T-helper 2 cell (primary cell): ENCODE measurements at regions not wholly inside any gene's neighbourhood (a gene's known extent, or its start where the extent isn't known, plus 50 kb on each side); places are given as distances from the start of the nearest gene placed in this dataset.

Experiments used
- DNase-seq, 5 experiments: peaks; one replicate each; pipeline versions ENCODE4 v3.0.0 to v3.0.0-alpha.2; 2012 to 2022

DNA sequence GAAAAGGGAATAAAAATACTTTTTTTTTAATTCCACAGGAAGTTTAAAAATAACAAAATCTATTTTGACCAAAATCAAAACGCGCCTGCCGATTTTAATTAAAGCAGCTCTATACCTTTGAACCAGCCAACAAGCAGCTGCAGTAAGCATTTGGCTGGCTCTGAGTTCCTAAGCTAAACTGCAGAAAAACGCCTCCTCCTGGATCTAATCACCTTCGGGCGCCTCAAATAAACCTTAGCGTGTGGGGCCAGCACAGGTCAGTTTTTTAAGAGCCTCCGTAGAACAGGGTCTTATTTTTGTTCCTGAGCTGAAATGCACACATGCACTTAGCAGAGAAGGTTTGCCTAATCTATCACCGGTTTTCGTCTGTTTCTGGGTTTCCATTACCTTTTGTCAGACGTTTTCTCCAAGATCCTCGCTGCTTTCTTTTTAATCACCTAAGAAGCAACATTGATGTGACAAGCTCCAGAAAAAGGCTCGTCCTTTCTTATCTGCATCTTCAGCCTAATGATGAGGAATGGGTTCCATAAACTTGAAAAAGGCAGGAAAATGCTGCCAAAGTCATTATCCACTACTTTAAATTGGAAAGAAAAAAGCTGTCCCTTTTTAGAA, 64.7 kb upstream of the HNRNPA3 start:
- no peak for DNase-seq

DNA sequence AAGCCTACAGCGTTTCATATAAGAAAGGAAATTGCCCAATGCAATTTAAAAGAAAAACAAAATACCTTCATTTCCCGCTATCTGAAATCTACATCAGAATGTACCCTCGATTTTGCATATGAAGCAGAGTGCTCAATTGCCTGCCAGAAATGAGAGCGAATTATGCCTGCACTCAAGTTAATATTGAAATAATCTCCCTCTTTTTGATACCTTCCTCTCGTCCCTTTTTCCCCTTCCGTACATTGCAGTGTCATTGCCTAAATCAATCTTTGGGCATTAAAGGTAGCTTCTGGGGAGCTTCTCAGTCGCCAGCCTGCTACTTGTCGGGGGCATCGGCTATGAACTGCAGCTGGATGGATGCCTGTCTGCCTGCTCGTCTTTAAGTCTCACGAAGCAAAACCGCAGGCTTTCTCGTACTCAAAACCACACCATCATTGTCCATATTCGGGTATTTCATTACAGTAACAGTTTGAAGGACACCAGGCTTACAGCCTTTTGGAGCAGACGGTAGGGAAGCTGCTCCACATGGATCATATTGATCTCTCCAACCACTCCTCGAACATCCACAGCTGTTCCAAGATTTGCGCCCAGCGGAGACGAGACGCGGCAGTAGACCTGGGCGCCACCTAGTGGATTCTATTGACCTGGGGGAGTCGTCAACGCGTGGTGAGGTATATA, 64.0 kb upstream of the HNRNPA3 start:
- DNase-seq, result peak; percentile 26 to 83 (median 55)

DNA sequence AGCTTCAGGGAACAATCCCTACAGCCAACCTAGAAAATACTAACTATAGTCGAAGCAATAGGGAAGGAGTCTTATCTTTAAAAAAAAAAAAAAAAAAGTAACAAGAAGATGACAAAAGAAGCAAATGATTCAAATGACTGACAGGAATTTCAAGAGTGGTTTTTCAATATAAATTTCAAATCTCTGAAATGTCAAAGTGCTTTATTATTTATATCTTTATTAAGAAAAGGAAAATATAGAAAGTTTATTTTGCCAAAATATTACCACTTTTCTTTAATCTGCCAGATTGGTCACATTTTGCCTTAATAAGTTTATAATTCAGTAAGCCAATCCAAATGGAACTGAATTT, 63.5 kb upstream of the HNRNPA3 start:
- no peak for DNase-seq

DNA sequence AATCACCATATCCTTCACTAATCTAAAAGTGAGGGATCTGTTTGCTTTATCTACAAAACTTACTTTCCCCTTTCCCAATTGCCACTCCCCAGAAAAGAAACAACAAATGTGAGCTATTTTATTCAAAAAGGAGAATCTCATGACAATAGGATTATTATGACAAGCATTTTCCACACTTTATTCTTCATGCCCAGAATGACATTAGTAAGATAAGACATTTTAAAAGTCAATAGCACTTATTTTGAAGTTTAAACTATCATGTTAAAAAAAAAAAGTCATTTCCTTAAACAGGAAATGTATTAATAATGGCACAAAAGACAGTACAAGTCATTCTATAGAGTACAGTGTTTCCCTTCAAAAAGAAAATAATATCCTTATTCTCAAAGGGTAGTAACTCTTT, 58.8 kb upstream of the HNRNPA3 start:
- DNase-seq, result no peak

DNA sequence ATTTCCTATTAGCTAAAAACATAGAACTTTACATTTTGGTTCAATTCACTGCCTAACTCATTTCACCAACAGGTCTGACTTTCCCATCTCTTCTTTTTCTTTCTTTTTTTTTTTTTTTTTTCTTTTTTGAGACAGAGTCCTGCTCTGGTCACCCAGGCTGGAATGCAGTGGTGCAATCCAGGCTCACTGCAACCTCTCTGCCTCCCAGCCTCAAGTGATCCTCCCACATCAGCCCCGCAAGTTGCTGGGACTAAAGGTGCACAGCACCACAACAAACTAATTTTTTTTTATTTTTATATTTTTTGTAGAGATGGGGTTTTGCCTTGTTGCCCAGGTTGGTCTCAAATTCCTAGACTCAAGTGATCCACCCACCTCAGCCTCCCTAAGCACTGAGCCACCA, 57.8 kb upstream of the HNRNPA3 start:
- no peak for DNase-seq

DNA sequence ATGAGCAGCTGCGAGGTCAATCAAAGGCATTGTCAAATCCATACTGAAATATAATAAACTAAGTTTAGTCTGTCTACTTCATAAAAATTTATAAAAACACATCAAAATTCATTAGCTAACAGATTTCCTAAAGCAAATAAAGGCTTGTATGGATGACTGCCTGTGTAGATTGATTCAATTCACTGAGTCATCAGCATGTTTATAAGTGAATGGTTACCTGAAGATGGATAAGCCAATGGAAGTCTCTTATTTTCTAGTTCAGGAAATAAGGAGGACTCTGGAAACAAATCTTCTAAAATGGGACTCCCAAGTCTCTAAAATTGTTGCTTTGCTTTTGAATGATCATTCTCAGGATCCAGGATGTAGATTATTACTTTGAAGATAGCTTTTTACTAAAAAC, 57.0 kb upstream of the HNRNPA3 start:
- no peak for DNase-seq

DNA sequence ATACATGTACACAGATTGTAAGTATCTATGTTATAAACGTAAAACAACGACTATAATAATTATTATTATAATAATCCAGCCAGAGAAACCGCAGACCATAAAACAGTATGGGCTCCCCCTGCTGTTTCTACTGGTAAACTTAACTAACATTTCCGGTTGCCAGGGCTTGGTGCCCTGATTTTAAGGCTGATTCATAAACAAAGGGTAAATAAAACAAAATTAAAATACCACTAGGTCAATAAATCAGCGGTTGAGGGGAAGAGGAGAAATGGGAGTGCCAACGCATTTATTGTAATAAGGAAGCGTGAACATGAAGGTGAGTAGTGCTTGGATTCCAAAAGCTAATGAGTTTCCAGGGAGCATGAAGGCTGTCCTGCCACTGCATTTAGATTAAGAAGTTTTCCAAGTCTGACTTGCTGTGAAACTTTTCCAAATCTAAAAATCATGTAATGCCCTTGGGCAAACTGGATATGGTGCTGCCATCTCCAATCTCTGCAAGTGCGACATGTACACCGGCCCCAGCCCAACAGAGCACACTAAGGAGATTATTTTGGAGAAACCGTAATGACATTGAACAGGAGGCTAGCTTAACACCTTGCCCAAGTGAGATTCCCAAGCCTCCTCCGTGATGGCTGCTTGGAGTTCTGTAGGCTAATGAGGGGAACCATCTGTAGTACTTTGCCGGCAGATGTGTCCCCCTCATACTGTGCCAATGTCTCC, 50.7 kb upstream of the HNRNPA3 start:
- peak in 1 of 5 experiments; percentile 47 for DNase-seq
